GM21717 (cell line): ENCODE measurements at regions not wholly inside any gene's neighbourhood (a gene's known extent, or its start where the extent isn't known, plus 50 kb on each side); places are given as distances from the start of the nearest gene placed in this dataset.
"Not testable (repeated sequence)": the region's sequence is repeated elsewhere in the genome, so short reads cannot be mapped to it uniquely, and the experiment has no call there.

ENCODE experiments used
- ATAC-seq: cut with Tn5 transposase; IDR thresholded peaks from one replicate; pipeline ENCODE4 v1.9.1; 2021; ENCODE audit warnings: mild to moderate bottlenecking, moderate library complexity; ENCODE audit not compliant: unreplicated experiment

GRCh38 chr6:169857343-169858292 lies 106.2 kb downstream of the ERMARD start:
- ATAC-seq = no peak

GRCh38 chr6:169856442-169857342 lies 105.3 kb downstream of the ERMARD start:
- not testable (repeated sequence) for ATAC-seq

- ATAC-seq = no peak
Observed at GRCh38 chr6:169854813-169855212, 103.4 kb downstream of the ERMARD start.

GRCh38 chr6:169854083-169854725 lies 102.8 kb downstream of the ERMARD start:
- no peak for ATAC-seq

GRCh38 chr6:169853196-169854082 lies 102.0 kb downstream of the ERMARD start:
- no peak for ATAC-seq

GRCh38 chr6:169852504-169853195 lies 101.2 kb downstream of the ERMARD start:
- ATAC-seq = no peak

- no peak for ATAC-seq
Observed at GRCh38 chr6:169851641-169852503, 100.5 kb downstream of the ERMARD start.

GRCh38 chr6:169850746-169851145 lies 99.3 kb downstream of the ERMARD start:
- ATAC-seq = no peak

- ATAC-seq = no peak
Observed at GRCh38 chr6:169850154-169850553, 98.7 kb downstream of the ERMARD start.

GRCh38 chr6:169849396-169849795 lies 98.0 kb downstream of the ERMARD start:
- ATAC-seq = no peak

- no peak for ATAC-seq
Observed at GRCh38 chr6:169848946-169849345, 97.5 kb downstream of the ERMARD start.

- ATAC-seq = no peak
Observed at GRCh38 chr6:169847901-169848311, 96.5 kb downstream of the ERMARD start.

- no peak for ATAC-seq
Observed at GRCh38 chr6:169847141-169847674, 95.8 kb downstream of the ERMARD start.

- no peak for ATAC-seq
Observed at GRCh38 chr6:169846286-169847056, 95.0 kb downstream of the ERMARD start.

- ATAC-seq = no peak
Observed at GRCh38 chr6:169845426-169846285, 94.2 kb downstream of the ERMARD start.

- ATAC-seq = no peak
Observed at GRCh38 chr6:169844946-169845345, 93.5 kb downstream of the ERMARD start.

GRCh38 chr6:169843991-169844390 lies 92.6 kb downstream of the ERMARD start:
- no peak for ATAC-seq
